Thyroid gland (tissue), 4 donors: ENCODE measurements at regions not wholly inside any gene's neighbourhood (a gene's known extent, or its start where the extent isn't known, plus 50 kb on each side); places are given as distances from the start of the nearest gene placed in this dataset.
"Not testable (repeated sequence)": the region's sequence is repeated elsewhere in the genome, so short reads cannot be mapped to it uniquely, and the experiment has no call there.

Experiments
- DNase-seq, 2 donors: peaks; one replicate each; pipeline ENCODE4 v3.0.0-alpha.2; 2019
- H3K27ac ChIP-seq, 3 donors: fragments of 200-600 bp; sonication (generic); 1 replicate in 2 of 3; 2 replicates in 1 of 3; pipeline ENCODE4 v1.5.1; 2016 to 2019; ENCODE audit warnings: mild to moderate bottlenecking in 1 of 3, moderate library complexity in 1 of 3
- H3K27me3 ChIP-seq: fragments of 200-600 bp; sonication (generic); one replicate; pipeline ENCODE4 v1.5.1; 2019
- H3K36me3 ChIP-seq, 2 donors: fragments of 200-600 bp; sonication (generic); one replicate each; pipeline ENCODE4 v1.5.1; 2016 to 2019
- H3K4me1 ChIP-seq, 2 donors: fragments of 200-600 bp; sonication (generic); one replicate each; pipeline ENCODE4 v1.5.1; 2017 to 2019
- H3K4me3 ChIP-seq, 3 donors: fragments of 200-600 bp; sonication (generic); replicated peaks in 1 of 3; 1 replicate in 2 of 3; 2 replicates in 1 of 3; pipeline ENCODE4 v1.5.1; 2016; ENCODE audit warnings: mild to moderate bottlenecking in 1 of 3
- H3K9me3 ChIP-seq: fragments of 200-600 bp; sonication (generic); one replicate; pipeline ENCODE4 v1.5.1; 2017
- POLR2A ChIP-seq, 2 donors: fragments of 450-650 bp; IDR thresholded peaks; one replicate each; pipeline ENCODE4 v1.6.1; 2017; ENCODE audit warnings: antibody characterized with exemption in 2 of 2, mild to moderate bottlenecking in 2 of 2, moderate library complexity in 1 of 2
- WGBS, 2 donors: methylation state at CpG; one replicate each; pipeline ENCODE4 v1.1.5; 2017; 5-methylcytosine and 5-hydroxymethylcytosine counted together
- intact Hi-C: fragments of 100-400 bp; cut with DNase I; formaldehyde crosslinking; loops from one replicate; pipeline ENCODE4 v1.15.1; 2023
- TF ChIP-seq, protein P1 (sequence below), 6 experiments: fragments of 200-600 bp in 3 of 6; fragments of 450-650 bp in 3 of 6; sonication (generic) in 3 of 6; IDR thresholded peaks; one replicate each; pipeline ENCODE4 v1.5.1; 2016 to 2019; ENCODE audit warnings: antibody characterized with exemption in 6 of 6, mild to moderate bottlenecking in 2 of 6, inconsistent platforms in 1 of 6, moderate library complexity in 1 of 6

- no peaks in the 10 kb centered on the region for H3K36me3 ChIP-seq
- no peak overlapping the region for H3K4me3 ChIP-seq
- DNase-seq: no peak
- TF ChIP-seq, protein P1, sequence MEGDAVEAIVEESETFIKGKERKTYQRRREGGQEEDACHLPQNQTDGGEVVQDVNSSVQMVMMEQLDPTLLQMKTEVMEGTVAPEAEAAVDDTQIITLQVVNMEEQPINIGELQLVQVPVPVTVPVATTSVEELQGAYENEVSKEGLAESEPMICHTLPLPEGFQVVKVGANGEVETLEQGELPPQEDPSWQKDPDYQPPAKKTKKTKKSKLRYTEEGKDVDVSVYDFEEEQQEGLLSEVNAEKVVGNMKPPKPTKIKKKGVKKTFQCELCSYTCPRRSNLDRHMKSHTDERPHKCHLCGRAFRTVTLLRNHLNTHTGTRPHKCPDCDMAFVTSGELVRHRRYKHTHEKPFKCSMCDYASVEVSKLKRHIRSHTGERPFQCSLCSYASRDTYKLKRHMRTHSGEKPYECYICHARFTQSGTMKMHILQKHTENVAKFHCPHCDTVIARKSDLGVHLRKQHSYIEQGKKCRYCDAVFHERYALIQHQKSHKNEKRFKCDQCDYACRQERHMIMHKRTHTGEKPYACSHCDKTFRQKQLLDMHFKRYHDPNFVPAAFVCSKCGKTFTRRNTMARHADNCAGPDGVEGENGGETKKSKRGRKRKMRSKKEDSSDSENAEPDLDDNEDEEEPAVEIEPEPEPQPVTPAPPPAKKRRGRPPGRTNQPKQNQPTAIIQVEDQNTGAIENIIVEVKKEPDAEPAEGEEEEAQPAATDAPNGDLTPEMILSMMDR (IDR thresholded peaks at IDR 0.05): no peak
- TF ChIP-seq POLR2A (IDR thresholded peaks at IDR 0.05): no peak
- no peaks in the 10 kb centered on the region for H3K9me3 ChIP-seq
- intact Hi-C loops: no loop called here
- 68 to 73% methylated on average over 2 of the region's 2 CpGs for WGBS, 2 donors
- H3K27ac ChIP-seq: no peak overlapping the region
- H3K27me3 ChIP-seq: no peaks in the 10 kb centered on the region
- no peaks in the 10 kb centered on the region for H3K4me1 ChIP-seq
Observed at GRCh38 chr4:66554826-66555225, 884.5 kb upstream of the EPHA5 start.

DNA sequence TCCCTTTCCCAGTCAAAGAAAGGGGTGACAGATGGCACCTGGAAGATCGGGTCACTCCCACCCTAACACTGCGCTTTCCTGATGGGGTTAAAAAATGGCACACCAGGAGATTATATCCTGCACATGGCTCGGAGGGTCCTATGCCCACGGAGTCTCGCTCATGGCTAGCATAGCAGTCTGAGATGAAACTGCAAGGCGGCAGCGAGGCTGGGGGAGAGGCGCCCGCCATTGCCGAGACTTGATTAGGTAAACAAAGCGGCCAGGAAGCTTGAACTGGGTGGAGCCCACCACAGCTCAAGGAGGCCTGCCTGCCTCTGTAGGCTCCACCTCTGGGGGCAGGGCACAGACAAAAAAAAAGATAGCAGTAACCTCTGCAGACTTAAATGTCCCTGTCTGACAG is 875.0 kb upstream of the EPHA5 start:
- DNase-seq, H3K4me1 ChIP-seq, H3K9me3 ChIP-seq, intact Hi-C loops, H3K27me3 ChIP-seq, H3K36me3 ChIP-seq, H3K4me3 ChIP-seq, H3K27ac ChIP-seq: not testable (repeated sequence)
- 95 to 97% methylated on average over 11 of the region's 11 CpGs for WGBS, 2 donors

DNA sequence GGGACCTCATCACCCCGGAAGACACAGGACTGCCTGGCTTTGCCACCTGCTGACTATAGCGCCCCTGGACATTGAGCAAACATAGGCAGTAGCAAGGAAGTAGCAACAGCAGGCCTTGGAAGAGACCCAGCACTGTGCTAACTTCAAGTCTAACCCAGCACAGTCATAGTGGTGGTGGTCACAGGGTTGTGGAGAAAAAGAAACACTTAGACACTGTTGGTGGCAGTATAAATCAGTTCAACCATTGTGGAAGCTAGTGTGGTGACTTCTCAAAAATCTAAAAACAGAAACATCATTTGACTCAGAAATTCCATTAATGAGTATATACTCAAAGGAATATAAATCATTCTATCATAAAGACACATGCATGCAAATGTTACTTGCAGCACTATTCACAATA is 874.0 kb upstream of the EPHA5 start:
- no peaks in the 10 kb centered on the region for H3K27me3 ChIP-seq
- intact Hi-C loops: no loop called here
- no peak overlapping the region for H3K27ac ChIP-seq
- no peak for TF ChIP-seq POLR2A (IDR thresholded peaks at IDR 0.05)
- TF ChIP-seq, protein P1 (IDR thresholded peaks at IDR 0.05): no peak
- H3K4me1 ChIP-seq: no peaks in the 10 kb centered on the region
- no peak overlapping the region for H3K4me3 ChIP-seq
- DNase-seq: no peak
- H3K36me3 ChIP-seq: no peaks in the 10 kb centered on the region
- WGBS, 2 donors: 86 to 92% methylated on average over 2 of the region's 2 CpGs
- H3K9me3 ChIP-seq: no peaks in the 10 kb centered on the region

DNA sequence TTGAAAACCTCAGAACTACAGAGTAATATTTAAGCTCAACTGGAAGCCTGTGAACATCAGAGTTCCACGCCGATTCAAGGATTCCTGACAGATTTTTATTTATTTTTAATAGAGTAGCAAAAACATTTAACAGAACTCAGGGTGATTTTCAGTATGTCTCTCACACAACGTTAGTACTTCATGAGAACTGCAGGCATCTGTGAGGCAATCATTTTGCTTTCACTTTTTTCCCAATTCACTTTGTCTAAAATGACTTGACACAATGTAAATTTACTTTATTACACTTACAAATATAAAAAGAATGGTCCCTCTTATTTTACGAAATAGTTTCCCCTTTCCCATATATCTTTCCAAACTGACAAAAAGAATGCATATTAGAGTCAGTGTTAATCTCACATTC is 869.5 kb upstream of the EPHA5 start:
- no peaks in the 10 kb centered on the region for H3K4me1 ChIP-seq
- no peak overlapping the region for H3K27ac ChIP-seq
- H3K27me3 ChIP-seq: no peaks in the 10 kb centered on the region
- TF ChIP-seq, protein P1 (IDR thresholded peaks at IDR 0.05): no peak
- no peak for TF ChIP-seq POLR2A (IDR thresholded peaks at IDR 0.05)
- H3K36me3 ChIP-seq: no peaks in the 10 kb centered on the region
- WGBS, 2 donors: 75 to 76% methylated on average over 4 of the region's 4 CpGs
- H3K4me3 ChIP-seq: no peak overlapping the region
- intact Hi-C loops: no loop called here
- DNase-seq: no peak
- H3K9me3 ChIP-seq: no peaks in the 10 kb centered on the region

DNA sequence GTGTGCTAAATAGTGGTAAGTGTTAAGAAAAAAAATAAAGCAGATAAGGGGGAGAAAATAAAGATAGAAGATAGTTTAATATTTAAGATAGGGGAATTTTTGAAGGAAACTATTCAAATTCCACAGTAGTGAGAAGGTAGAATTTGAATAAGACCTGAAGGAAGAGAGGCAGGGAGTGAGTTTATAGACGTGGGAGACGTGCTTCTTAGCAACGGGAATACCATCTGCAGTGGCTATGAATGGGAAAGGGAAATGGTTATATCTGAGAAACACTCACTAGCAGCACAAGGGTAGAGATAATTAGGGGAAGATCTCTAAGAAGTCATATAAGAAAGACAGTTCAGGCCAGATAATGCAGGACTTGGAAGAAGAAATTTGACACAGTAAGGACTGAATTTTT is 854.5 kb upstream of the EPHA5 start:
- no peaks in the 10 kb centered on the region for H3K9me3 ChIP-seq
- TF ChIP-seq, protein P1 (IDR thresholded peaks at IDR 0.05): no peak
- no peak for TF ChIP-seq POLR2A (IDR thresholded peaks at IDR 0.05)
- no peak for DNase-seq
- no peak overlapping the region for H3K4me3 ChIP-seq
- no peaks in the 10 kb centered on the region for H3K4me1 ChIP-seq
- H3K27ac ChIP-seq: no peak overlapping the region
- no peaks in the 10 kb centered on the region for H3K27me3 ChIP-seq
- WGBS, 2 donors: 75 to 78% methylated on average over 3 of the region's 3 CpGs
- H3K36me3 ChIP-seq: no peaks in the 10 kb centered on the region
- intact Hi-C loops: no loop called here

DNA sequence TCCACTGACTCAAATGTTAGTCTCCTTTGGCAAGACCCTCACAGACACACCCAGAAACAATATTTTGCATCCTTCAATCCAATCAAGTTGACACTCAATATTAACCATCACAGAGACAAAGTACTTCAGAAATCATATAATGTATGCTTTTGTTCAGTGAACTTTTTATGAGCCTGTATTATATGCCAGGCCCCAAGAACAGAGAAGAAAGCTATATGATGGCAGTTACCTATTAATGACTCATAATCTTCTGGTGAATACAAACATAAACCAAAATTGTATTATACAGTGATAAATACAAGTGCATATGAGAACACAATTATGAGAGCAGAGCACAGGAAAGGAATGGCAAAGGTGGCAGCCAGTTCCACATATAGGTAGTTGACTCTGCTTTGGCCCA is 852.0 kb upstream of the EPHA5 start:
- H3K27ac ChIP-seq: no peak overlapping the region
- no peaks in the 10 kb centered on the region for H3K36me3 ChIP-seq
- H3K9me3 ChIP-seq: no peaks in the 10 kb centered on the region
- H3K27me3 ChIP-seq: no peaks in the 10 kb centered on the region
- no peak for DNase-seq
- intact Hi-C loops: no loop called here
- no peaks in the 10 kb centered on the region for H3K4me1 ChIP-seq
- H3K4me3 ChIP-seq: no peak overlapping the region
- TF ChIP-seq, protein P1 (IDR thresholded peaks at IDR 0.05): no peak
- TF ChIP-seq POLR2A (IDR thresholded peaks at IDR 0.05): no peak
